Right lung (tissue), 2 donors: ENCODE measurements at regions not wholly inside any gene's neighbourhood (a gene's known extent, or its start where the extent isn't known, plus 50 kb on each side); places are given as distances from the start of the nearest gene placed in this dataset.
"Not testable (repeated sequence)": the region's sequence is repeated elsewhere in the genome, so short reads cannot be mapped to it uniquely, and the experiment has no call there.

Experiments used
- DNase-seq, 2 donors: peaks; one replicate each; pipeline ENCODE4 v3.0.0-alpha.2; 2013

- DNase-seq: no peak
These were observed 2054.0 kb upstream of the NUDT12 start for GRCh38 chr5:105616599-105616998.

- not testable (repeated sequence) for DNase-seq
These were observed 2039.8 kb upstream of the NUDT12 start for GRCh38 chr5:105602406-105602805.

- DNase-seq: no peak
These were observed 2030.6 kb upstream of the NUDT12 start for GRCh38 chr5:105593011-105593760.

- DNase-seq: no peak
These were observed 2025.5 kb upstream of the NUDT12 start for GRCh38 chr5:105587963-105588662.

DNA sequence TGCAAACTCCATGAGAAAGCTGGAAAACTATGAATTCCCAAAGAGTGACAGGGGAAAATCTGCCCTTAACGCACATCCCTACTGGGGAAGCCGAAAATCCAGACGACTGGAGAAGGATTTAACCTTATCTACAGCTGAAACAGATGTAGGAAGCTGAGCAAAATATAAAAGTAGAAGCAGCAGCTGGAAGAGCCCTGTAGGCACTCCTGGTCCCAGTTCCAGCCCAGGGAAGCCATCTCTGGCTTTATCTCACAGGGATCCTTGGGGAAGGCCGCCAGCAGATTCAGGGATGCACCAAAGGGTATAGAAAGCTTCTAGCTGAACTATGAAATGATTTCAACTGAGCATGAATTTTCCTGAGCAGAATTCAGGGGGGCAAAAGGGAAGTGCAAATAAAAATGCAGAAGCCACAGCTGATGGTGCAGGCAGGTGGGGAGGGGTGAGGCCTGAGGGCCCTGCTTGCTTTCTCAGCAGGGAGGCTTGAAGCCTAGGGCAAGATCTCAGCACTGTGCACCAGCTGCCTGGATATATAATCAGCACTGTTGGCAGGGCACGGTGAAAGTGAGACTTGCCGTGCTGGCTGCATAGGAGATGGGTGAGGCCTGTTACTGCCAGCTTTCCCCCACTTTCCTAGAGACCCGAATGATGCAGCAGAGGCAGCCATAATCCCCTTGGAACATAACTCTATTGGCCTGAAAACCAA, 2019.5 kb upstream of the NUDT12 start:
- no peak for DNase-seq

DNA sequence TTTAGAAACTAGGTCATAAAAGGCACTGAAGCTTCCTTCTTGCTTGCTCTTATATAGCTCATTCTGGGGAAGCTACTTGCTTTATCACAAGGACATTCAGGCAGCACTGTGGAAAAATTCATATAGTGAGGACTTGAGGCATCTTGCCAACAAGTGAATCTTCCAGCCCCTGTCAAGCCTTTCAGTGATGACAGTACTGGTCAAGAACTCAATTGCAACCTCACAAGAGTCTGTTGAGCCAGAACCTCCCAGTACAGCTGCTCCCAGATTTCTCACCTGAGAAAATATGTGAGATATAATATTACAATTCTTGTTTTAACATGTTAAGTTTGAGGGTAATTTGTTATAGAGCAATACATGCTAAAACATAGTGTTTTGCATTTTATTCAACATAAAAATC, 2011.0 kb upstream of the NUDT12 start:
- no peak for DNase-seq

- DNase-seq: no peak
These were observed 2002.9 kb upstream of the NUDT12 start for GRCh38 chr5:105565531-105565930.

- no peak for DNase-seq
These were observed 2001.3 kb upstream of the NUDT12 start for GRCh38 chr5:105563842-105564241.

DNA sequence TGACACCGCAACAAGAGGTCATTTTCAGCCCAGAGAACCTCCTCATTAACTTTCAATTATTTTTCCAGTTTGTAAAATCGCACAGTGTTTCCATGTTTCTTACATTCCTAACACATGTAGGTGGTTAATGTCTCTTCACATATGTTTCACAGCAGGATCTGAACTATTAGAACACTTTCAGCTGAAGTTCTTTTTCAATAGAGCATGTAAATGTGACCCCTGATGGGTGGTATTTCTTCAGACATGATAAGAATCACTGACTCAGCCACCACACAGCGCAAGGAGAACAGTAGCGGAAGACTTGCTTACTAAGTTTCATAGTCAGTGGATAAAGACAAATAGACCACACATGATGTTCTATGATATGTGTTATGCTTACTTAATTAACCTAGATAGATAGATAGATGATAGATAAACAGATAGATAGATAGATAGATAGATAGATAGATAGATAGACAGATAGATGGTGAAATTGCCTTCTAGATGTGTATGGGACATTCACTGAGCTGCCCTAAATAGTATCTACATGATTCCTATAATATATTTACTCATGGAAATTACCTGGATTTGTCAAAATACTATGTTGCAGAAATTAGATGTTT, 1992.1 kb upstream of the NUDT12 start:
- no peak for DNase-seq

DNA sequence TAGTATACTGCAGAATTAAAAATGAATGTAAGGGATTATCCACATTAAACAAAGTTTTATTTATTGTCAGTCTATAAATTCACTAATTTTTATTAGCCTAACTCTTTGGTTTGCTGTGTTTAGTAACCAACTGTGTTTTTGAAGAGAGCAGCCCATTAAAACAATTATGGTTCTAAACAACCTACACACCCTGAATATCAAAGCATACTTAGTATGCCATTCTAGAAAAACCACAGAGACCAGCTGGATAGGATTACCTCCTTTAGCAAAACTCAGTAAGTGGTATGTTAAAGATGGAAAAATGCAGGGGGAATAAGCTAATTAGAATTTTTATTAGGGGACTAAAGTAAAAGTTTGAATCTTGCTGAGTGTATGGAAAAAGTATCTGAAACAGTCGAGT, 1981.7 kb upstream of the NUDT12 start:
- DNase-seq: no peak

DNA sequence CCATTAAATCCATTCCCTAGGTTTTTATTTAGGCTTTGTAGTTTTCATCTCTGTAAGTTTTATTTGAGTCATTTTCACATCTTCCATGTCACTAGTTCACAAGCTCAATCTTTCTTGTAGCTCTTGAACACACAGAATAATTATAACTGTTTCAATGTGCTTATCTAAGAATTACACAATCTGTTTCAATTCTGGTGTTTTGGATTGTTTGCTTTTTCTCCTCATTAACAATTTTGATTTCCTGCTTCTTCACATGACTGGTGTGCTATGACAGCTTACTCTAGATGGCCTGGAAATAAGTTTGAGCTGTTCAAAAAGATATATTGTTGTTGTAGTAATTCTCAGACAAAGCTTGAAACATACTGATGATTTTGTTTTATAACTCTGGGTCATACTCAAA, 1974.1 kb upstream of the NUDT12 start:
- DNase-seq: peak in 1 of 2 donors; percentile 8

DNA sequence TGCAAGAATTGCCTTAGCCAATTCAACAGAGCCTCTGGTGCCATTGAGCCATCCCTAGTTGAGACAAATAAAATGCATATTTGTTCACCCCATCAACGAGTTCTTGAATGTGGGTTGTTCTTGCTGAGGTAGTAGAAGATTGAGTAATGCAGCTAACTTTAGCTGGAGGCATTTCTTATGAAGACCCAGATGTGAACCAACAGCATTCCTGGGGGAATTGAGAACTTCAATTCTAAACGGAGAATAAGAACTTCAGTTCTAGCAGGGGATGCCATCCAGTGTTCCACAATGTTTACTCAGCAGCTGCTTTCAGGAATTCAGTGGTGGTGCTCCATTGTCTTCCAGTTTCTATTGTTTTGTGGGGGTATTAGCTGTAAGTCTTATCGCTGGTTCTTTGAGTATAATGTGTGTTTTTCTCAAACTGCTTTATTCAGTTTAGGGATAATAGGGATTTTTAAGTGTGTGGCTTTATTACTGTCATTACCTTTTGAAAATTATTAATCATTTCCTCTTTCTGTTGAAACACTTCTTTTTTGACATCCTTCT, 1968.2 kb upstream of the NUDT12 start:
- no peak for DNase-seq

DNA sequence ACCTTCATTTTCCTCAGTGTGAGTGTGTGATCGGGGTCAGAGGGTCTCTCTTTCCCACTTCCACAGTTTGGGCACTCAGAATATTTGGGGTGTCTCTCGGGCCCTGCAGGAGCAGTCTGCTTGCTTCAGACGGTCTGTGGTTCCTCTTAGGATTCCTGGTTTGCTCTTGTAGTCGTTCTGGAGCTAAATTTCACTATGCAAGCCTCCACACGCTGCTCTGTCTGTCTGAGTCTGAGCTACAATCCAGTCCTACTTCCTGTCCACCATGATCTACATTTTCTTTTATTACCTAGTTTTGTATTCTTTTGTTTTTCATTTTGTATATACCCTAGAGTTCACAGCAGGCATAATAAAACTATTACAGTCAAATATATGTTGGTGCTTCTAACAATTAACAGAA, 1967.3 kb upstream of the NUDT12 start:
- DNase-seq: no peak

DNA sequence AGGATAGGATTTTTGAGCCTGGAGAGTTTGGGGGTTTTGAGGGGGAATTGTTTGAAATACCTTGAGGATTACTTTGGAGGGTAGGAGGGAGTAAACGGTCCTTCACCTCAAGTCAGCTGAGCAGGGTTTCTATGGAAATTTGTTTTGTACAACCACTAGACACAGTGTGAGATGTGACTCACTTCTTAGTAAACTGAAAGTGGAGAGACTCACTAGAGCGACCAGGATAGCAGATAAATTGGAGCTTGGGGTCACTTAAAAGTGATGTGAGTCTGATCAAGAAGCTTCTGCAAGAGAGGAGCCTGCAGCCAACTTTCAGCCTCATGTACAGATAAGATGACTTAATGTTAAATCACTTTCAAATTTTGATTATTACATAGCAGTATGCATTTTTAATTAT, 1945.9 kb upstream of the NUDT12 start:
- no peak for DNase-seq

- DNase-seq: no peak
These were observed 1944.2 kb upstream of the NUDT12 start for GRCh38 chr5:105506692-105507277.

DNA sequence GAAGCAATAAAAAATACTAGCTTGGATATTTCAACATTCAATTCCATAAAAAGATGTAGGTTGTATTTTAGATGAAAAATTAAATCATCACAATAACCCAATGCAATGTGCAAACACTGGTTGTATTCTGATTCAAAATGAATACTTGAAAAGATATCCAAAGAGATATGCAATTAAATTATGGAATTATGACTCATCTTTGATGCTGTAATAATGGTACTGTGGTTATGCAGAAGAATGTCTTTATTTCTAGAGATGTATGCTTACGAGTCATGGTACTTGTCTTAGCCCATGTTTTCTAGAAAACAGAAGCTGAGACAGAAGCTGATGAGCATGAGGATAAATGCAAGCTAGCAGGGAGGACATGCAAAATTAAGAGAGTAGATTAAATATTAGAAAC, 1941.4 kb upstream of the NUDT12 start:
- no peak for DNase-seq

DNA sequence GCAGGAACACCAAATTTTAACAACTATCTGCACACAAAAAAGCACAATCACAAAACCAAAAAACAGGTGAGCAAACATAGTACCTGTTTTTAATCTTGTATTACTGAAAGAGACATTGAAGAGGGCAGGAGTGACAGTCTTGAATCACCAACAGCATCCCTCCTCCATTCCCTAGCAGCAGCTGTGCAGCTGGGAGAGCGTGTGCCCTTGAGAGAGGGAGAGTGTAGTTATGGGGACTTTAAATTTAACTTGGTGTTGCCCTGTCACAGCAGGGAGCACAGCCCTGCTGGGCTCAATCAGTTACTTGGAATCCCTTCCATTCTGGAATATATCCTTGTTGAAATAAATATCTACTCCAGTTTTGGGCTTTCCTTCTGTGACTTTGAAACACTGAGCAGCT, 1938.7 kb upstream of the NUDT12 start:
- no peak for DNase-seq

DNA sequence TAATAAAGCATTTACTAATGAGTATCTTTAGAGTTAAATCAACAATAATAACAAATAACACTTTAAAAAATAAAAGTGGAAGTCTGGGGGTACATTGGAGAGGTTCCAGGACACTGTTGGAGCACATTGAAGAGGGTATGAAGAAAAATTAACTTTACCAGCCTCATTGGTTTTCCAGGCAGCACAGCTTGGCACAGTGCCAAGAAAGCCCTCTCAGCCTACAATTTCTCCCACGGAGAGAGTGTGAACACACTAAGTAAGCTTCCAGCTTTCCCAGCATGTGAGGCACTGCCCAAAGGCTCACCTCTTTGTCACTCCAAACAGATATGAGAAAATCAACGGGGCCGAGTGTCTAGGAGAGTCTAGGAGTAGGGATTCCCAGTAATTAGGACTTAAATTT, 1912.8 kb upstream of the NUDT12 start:
- DNase-seq: no peak

DNA sequence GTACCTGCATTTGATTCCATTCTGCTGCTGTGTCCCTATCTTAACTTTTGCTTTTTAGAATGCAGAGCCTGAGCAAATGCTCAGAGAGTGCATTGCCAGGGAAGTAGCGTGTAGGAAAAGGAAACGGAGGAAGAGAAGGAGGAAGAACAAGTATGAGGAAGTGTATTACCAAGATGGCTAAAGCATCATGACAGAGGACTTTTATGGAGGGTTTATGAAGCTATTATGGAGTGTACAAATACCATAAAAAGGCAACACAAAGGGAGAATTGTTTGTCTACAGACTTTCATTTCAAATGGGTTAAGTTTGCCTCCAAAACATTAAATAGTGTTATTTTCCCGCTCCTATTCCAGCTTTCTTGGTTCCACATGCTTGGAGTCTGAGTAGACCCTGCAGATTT, 1899.8 kb upstream of the NUDT12 start:
- DNase-seq: no peak

GRCh38 chr5:105460721-105461120, 1898.1 kb upstream of the NUDT12 start:
- DNase-seq: no peak

DNA sequence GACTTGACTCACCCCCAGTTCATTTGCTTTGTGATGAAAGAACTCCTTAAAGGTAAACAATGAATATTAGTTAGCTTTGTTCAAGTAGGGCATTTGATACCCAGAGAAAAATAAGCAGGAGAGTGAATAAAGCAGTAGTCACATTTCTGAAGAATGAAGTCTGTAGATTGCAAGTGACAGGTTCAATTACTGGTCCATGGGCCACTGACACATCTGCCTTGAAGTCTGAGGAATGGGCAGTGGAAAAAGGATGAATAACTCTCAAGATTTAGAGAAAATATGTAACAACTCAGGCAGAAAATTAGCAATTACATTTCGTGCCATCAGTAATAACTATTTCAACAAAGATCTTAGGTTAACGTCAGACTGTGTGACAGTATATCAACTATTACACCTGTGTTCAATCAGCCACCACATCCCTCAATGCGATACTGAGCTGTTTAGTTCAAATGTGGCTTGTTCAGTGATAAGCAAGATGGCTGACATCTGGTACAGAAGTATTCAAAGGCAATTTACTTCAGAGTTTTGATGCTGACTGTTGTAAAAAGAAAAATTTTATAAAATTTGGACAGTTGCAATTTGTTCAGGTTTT, 1890.7 kb upstream of the NUDT12 start:
- no peak for DNase-seq
